DMS53 treated with DMSO at 0.1 percent for 48 hours (cell line): ENCODE measurements at regions not wholly inside any gene's neighbourhood (a gene's known extent, or its start where the extent isn't known, plus 50 kb on each side); places are given as distances from the start of the nearest gene placed in this dataset.
"Not testable (repeated sequence)": the region's sequence is repeated elsewhere in the genome, so short reads cannot be mapped to it uniquely, and the experiment has no call there.

Source experiments
- DNase-seq: peaks from one replicate; lab custom pipeline; 2025; ENCODE audit not compliant: unreplicated experiment; lab: John Stamatoyannopoulos, UW

DNA sequence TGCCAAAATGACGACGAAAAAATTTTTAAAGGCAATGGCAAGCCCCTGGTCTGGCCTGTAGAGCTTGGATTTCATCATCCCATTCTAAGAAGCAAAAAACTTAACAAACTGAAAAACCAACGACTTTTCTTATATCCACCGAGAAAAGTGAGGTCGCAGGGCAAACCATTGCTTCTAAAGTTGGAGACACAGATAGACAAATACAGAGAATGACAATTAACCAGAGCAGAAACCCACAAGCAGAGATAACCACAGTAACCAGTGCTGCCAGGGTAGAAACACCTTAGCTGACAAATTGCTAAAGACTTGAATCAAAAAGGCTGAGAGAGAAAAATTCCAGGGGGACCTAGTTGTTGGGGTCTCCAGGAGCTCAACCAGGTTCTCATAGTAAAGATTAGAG, 386.5 kb upstream of the SGO1 start:
- no peak for DNase-seq

DNA sequence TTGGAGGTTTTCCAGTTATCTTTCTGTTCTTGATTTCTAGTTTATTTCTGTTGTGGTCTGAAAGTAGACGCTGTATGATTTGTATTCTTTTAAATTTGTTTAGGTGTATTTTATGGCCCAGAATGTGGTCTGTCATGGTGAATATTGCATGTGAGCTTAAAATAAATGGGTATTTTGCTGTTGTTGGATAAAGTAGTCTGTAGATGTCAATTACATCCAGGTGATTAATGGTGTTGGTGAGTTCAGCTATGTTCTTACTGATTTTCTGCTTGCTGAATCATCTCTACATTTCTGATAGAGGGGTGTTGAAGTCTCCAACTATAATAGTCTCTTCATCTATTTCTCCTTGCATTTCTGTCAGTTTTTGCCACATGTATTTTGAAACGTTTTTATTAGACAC, 383.3 kb upstream of the SGO1 start:
- no peak for DNase-seq

DNA sequence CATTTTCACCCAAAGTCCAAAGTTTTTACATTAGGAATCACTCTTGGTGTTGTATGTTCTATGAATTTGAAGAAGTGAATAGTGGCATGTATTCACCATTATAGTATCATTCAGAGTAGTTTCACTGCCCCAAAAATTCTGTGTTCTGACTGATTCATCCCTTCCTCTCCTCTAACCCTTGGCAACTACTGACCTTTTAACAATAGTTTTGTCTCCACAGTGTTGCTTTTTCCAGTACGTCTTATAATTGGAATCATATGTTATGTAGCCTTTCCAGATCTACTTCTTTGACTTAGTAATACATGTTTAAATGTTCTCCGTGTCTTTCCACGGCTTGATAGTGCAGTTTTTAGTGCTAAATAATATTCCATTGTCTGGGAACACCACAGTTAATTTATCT, 379.0 kb upstream of the SGO1 start:
- DNase-seq: no peak

DNA sequence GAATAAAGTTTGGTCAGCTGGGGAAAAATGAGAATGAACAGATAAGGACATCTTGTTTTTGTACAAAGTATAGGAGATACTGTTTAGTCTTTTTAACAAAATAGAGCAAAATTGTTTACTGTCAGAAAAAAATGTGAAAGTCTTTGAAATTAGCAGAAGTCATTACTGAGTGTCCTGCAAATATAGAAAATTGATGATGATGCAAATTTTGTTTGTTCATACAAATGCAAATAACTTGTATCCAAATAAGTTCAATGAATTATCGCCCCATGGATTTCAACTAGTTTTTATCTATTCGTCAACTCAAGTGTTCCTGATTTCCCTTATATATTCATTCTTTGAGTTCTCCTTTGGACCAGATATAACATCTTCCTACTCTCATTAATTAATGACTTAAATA, 378.0 kb upstream of the SGO1 start:
- DNase-seq: no peak

DNA sequence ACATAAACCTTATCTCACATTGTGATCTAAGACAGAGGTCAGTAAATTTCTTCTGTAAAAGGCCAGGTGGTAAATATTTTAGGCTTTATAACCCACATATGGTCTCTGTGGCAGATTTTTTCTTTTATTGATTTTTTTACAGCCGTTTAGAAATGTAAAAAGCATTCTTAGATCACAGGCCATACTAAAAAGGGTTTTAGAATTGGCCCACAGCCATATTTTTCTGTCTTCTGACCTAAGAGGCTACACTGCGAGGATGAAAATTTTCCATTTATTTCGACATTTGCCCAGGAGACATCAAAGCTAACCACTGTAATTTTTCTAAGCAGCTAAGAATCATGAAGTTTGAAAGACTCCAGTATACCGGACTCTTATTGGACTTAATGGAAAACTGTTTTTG, 377.2 kb upstream of the SGO1 start:
- no peak for DNase-seq

DNA sequence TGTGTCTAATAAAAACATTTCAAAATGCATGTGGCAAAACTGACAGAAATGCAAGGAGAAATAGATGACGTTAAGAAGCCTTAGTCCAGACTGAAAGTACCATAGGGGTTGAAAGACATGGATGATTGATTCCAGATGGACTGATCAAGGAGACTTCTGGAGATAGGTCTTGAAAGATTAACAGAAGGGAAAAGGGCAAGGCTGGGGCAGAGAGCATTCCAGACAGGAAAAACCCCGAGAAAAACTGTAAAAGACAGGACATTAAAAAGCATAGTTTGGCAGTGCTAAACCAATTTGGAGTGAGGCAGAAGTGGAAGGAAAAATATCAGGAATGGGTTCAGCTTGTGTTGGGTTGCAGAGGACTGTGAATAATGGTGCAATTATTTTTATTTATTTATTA, 375.2 kb upstream of the SGO1 start:
- no peak for DNase-seq

DNA sequence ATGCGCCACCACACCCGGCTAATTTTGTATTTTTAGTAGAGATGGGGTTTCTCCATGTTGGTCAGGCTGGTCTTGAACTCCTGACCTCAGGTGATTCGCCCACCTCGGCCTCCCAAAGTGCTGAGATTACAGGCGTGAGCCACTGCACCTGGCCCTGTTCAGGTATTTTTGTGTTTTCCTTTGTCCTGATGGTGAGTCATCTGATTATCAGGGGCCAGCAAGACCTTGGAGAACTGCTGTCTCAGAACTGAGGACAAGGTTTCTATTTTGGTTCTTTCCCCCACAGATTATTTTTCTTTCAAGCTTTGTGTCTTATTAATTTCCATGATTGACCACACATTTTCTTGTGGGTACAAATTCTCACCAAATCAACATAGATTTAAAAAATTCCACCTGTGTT, 374.4 kb upstream of the SGO1 start:
- not testable (repeated sequence) for DNase-seq

DNA sequence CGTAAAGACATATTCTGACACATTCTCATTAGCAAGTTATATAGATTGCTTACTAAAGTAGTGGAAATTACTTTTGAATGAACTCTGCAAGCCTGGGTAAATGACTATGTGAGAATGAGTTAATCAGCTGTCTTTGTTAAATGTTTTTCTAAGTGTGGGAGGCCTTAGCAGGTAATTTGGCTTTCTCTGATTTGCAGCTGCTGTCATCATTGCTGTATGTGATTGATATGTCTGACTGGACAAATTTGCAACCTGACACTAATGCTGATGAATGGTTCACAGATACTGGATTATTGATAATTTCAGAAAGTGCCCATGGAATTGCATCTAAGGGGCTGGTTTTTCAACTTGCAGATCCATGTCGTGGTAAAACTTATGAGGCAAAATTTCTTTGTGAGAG, 372.2 kb upstream of the SGO1 start:
- no peak for DNase-seq

DNA sequence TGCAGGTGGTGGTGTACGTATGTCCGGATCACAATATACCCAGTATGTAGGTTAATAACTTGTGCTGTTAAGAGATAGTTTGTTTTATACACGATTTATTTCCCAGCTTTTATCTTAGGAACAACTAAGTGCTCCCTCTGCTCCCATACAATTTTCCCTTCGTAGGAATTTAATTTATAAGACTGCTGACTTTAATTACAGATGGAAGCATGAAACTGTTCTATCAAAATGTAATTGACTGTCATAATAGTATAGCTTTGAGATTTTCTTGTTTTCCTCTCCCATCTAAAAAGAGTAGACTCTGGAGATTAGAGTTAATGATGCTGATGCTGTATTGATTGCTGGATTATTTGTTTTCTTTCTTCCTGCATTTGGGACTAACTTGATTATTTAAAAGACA, 370.7 kb upstream of the SGO1 start:
- no peak for DNase-seq

DNA sequence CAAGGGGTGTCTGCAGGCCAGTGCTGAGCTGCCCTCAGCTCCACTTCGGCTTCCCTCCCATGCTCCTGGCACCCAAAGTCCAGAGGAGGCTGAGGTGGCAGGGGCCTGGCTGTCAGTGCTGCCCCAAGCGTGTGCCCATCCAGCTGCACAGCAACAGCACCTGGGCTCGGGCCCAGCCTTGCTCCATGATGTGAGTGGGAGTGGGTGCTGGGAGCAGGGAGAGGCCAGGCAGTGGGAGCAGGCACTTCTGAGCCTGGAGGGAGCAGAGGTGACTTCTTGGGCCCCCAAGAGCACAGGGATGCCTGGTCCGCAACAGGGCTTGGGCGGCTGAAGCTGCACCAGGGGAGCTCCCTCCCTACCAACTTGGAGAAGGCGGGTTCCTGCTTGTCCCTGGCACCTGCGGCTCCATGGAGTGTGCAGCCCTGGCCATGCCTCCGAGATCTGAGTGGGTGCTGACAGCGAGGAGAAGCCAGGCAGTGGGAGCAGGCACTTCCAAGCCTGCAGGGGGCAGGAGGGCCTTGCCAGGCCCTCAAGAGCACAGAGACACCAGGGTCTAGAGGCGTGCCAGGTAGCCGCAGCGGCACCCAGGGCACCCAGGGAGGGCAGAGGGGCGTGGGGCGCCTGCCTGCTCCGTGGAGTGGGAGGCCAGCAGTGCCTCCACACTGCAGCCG, 366.7 kb upstream of the SGO1 start:
- DNase-seq: no peak

DNA sequence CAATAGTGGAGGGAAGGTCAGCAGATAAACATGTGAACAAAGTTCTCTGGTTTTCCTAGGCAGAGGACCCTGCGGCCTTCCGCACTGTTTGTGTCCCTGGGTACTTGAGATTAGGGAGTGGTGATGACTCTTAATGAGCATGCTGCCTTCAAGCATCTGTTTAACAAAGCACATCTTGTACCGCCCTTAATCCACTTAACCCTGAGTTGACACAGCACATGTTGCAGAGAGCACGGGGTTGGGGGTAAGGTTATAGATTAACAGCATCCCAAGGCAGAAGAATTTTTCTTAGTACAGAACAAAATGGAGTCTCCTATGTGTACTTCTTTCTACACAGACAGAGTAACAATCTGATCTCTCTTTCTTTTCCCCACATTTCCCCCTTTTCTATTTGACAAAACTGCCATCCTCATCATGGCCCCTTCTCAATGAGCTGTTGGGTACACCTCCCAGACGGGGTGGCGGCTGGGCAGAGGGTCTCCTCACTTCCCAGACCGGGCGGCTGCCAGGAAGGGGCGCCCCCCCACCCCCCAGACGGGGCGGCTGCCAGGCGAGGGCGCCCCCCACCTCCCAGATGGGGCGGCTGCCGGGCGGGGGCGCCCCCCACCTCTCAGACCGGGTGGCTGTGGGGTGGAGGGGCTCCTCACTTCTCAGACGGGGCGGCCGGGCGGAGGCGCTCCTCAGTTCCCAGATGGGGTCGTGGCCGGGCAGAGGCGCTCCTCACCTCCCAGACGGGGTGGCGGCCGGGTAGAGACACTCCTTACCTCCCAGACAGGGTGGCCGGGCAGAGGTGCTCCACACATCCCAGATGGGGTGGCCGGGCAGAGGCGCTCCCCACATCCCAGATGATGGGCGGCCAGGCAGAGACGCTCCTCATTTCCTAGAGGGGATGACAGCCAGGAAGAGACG, 361.6 kb upstream of the SGO1 start:
- not testable (repeated sequence) for DNase-seq

DNA sequence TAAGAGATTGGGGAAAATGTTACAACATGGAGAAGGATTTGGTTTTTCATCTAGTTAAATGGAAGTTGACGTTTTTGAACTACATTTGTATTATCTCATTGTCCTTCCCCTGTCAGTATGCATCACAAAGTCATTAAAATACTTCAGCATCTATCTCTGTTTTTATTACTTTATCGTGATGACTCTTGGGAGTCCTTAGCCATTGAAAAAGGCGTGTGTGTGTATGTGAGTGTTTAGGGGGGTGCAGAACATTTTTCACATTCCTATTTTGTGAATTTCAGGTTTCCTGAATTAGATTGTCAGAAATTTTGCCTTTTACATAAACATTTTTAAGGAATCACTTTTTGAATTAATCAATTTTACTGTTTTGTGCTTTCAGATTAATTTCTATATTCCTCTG, 360.6 kb upstream of the SGO1 start:
- DNase-seq: no peak

DNA sequence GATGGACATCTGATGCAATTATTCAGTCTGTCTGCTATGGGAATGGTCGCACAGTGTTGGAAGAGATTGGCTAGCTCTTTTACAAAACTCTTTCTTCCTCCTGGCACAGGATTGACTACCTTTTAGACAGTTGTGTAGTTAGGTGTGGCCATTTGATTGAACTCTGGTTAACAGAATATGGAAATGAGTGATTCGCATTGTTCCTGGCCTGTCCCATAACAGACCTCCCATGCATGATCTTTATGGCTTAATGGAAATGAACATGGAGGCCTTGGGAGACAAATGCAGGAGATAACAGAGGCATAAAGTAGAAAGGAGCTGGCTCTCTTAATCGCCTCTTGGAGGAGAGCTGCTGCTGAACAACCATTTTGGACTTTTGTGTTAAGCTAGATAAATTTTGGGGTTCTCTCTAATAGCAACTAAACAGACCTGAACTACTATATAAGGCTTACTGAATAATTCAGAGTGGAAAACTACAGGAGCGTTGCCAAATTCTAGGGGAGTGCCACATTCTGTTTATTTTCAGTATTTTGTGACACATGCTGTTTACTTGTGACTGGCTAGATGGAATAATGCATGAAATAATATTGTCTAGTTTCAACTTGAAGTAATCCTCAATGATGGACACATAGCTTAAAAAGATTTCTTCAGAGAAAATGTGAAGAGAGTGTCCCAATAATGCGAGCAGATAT, 357.7 kb upstream of the SGO1 start:
- DNase-seq: no peak

DNA sequence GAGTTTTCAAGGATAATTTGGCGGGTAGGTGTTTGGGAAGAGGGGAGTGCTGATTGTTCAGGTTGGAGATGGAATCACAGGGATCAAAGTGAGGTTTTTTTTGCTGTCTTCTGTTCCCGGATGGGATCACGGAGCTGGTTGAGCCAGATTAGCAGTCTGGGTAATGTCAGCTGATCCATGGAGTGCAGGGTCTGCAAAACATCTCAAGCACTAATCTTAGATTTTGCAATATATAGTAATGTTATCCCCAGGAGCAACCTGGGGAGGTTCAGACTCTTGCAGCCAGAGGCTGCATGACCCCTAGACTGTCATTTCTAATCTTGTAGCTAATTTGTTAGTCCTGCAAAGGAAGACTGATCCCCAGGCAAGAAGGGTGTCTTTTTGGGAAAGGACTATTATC, 354.1 kb upstream of the SGO1 start:
- no peak for DNase-seq

DNA sequence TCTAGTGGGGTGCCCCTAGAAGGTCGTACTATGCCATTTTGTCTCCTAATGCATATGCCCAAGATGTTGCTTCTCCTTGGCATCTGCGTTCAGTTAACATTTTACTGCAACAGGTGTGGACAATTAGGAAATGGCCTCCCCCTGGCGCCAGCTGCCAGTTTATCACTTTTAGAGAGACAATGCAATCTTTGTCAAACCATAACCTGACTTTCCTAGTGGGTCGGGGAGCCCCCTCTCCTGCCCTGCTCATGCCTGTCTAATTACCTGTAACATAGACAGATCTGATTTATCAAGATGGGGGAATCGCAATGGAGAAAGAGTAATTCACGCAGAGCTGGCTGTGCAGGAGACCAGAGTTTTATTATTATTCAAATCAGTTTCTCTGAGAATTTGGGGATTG, 353.7 kb upstream of the SGO1 start:
- no peak for DNase-seq

DNA sequence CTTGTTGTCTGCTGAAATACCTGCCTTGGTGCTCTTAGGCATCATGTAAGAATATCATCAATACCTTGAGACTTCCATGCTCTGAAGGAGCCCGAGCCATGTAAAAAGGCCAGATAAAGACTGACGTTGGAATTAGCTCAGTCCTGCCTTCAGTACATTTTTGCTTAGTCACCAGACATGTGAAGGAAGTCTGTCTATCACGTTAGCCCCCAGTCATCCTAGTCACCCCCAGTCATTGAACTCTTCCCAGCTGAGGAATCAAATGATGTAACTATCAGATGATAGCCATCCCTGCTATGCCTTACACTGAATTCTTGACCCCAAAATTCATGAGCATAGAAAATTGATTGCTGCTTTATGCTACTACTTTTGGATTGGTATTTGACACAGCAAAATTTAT, 351.2 kb upstream of the SGO1 start:
- no peak for DNase-seq

DNA sequence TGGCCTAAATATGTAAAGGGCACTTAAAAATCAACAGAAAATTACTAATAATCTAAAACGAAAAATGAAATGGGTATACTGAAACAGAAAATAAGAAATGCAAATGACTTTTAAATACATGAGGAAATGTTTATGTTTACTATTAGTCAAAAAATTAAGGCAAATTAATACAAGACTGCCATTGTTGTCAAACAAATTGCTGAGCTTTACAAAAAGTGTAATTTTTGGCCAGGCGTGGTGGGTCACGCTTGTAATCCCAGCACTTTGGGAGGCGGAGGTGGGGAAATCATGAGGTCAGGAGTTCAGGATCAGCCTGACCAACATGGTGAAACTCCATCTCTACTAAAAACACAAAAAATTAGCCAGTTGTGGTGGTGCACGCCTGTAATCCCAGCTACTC, 343.9 kb upstream of the SGO1 start:
- DNase-seq: no peak

DNA sequence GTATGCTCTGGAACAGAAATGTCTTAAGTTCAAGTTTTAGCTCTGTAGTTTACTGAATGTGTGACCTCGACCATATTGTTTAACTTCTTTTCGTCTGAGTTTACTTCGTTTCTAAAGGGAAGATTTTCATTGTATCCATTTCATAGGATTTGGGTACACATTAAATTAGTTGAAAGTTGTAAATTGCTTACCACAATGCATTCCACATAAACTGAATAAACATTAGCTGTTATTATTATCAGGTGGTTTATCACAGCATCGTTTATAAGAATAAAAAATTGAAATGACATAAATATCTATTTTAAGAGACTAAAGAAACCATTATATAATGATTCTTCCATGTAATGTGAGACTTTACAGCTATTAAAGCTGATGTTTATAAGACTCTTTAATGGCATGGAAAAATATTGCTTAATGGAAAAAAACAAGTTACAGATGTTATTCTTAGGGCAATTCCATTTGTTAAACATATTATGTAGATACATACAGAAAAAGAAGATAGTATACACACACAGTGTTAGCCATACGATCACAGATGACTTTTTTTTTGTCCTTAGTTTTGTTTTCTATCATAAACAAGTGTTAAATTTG, 342.3 kb upstream of the SGO1 start:
- DNase-seq: no peak

DNA sequence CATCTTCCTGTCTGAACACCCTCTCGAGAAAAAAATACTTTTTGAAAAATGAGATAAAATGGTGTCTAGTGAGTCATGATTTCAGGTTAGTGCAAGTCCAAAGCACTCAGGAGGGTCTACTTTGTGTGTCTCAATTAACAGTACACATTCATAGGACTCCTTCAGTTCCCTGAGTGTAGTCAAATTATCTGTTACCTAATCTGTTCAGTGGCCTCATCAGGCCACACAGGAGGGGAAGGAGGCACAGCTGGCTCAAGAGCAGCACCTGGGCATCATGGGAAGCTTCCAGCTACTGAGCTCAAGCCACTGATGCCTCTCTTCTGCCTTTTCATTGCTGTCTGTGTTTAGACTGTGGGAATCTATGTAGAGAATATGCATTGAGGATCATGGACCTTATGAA, 341.4 kb upstream of the SGO1 start:
- DNase-seq: no peak

DNA sequence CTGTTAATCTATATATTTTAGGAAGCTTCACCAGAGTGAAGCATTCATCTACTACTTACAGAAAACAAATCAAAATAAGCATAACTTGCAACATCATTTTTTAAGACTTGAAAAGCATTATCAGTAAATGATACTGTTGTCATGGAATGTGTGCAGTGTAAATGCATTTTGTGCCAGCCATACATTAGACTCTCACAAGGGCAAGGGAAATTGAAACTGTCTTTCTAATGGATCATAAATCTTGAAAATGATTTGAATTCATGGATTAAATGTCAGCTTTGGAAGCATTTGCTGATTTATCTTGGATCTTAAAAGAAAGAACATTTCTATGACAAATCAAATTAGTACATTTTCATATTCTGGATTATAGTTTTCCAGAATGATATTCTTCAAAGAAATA, 338.3 kb upstream of the SGO1 start:
- no peak for DNase-seq

DNA sequence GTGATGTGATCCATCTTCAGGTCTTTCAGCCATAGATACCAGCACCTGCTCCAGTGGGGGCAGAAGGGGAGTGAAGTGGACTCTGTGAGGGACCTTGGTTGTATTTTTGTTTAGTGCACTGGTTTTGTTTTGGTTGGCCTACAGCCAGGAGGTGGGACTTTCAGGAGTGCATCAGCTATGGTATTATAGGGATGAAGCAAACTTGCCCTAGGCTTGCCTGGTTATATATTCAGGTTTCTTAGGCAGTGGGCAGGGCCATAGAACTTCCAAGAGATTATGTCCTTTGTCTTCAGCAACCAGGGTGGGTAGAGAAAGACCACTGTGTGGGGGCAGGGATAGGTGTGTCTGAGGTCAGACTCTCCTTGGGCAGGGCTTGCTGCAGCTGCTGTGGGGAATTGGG, 337.3 kb upstream of the SGO1 start:
- no peak for DNase-seq

DNA sequence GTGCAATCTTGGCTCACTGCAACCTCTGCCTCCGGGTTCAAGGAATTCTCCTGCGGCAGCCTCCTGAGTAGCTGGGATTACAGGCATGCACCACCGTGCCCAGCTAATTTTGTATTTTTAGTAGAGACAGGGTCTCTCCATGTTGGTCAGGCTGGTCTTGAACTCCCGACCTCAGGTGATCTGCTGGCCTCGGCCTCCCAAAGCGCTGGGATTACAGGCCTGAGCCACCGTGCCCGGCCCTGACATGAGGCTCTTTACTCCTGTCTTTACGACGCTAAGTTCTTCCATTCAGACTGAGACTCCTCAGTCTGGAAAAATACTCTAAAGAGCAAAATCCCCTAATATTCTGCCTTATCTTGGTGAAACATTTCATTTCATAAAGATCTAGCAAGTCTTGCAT, 331.3 kb upstream of the SGO1 start:
- DNase-seq: not testable (repeated sequence)
